HG03039 (cell line): ENCODE measurements at regions not wholly inside any gene's neighbourhood (a gene's known extent, or its start where the extent isn't known, plus 50 kb on each side); places are given as distances from the start of the nearest gene placed in this dataset.
A peak's percentile ranks its signal among the peaks of the same experiment; 100 is the strongest.
"Not testable (repeated sequence)": the region's sequence is repeated elsewhere in the genome, so short reads cannot be mapped to it uniquely, and the experiment has no call there.

Source experiments
- ATAC-seq: cut with Tn5 transposase; IDR thresholded peaks from one replicate; pipeline ENCODE4 v1.9.1; 2021; ENCODE audit warnings: mild to moderate bottlenecking, moderate library complexity; ENCODE audit not compliant: unreplicated experiment

- peak; percentile 85 for ATAC-seq
These were observed 325.0 kb upstream of the ESRRG start for GRCh38 chr1:217048104-217048707.

GRCh38 chr1:217040711-217041455 is 317.7 kb upstream of the ESRRG start:
- no peak for ATAC-seq

- ATAC-seq, result no peak
These were observed 316.7 kb upstream of the ESRRG start for GRCh38 chr1:217039926-217040325.

GRCh38 chr1:217039139-217039538 is 315.9 kb upstream of the ESRRG start:
- ATAC-seq, result not testable (repeated sequence)

GRCh38 chr1:217036757-217037156 is 313.5 kb upstream of the ESRRG start:
- no peak for ATAC-seq

GRCh38 chr1:217032715-217033367 is 309.6 kb upstream of the ESRRG start:
- ATAC-seq, result no peak

- ATAC-seq, result no peak
These were observed 306.3 kb upstream of the ESRRG start for GRCh38 chr1:217029281-217030157.

GRCh38 chr1:217027403-217028080 is 304.3 kb upstream of the ESRRG start:
- peak; percentile 84 for ATAC-seq

GRCh38 chr1:217026531-217026930 is 303.3 kb upstream of the ESRRG start:
- no peak for ATAC-seq

- ATAC-seq, result no peak
These were observed 302.2 kb upstream of the ESRRG start for GRCh38 chr1:217025381-217025780.

- no peak for ATAC-seq
These were observed 301.7 kb upstream of the ESRRG start for GRCh38 chr1:217024911-217025310.

- ATAC-seq, result no peak
These were observed 298.7 kb upstream of the ESRRG start for GRCh38 chr1:217021956-217022355.

GRCh38 chr1:217021400-217021799 is 298.2 kb upstream of the ESRRG start:
- ATAC-seq, result no peak

GRCh38 chr1:217019475-217019874 is 296.2 kb upstream of the ESRRG start:
- no peak for ATAC-seq

GRCh38 chr1:217018648-217019047 is 295.4 kb upstream of the ESRRG start:
- no peak for ATAC-seq

GRCh38 chr1:217017165-217017564 is 293.9 kb upstream of the ESRRG start:
- ATAC-seq, result no peak

- no peak for ATAC-seq
These were observed 290.8 kb upstream of the ESRRG start for GRCh38 chr1:217014066-217014465.

GRCh38 chr1:217012659-217013058 is 289.4 kb upstream of the ESRRG start:
- no peak for ATAC-seq

GRCh38 chr1:217011097-217011496 is 287.9 kb upstream of the ESRRG start:
- no peak for ATAC-seq

GRCh38 chr1:217010253-217010652 is 287.0 kb upstream of the ESRRG start:
- no peak for ATAC-seq

GRCh38 chr1:217009376-217009775 is 286.1 kb upstream of the ESRRG start:
- ATAC-seq, result no peak
